HG03103 (cell line): ENCODE measurements at regions not wholly inside any gene's neighbourhood (a gene's known extent, or its start where the extent isn't known, plus 50 kb on each side); places are given as distances from the start of the nearest gene placed in this dataset.

Source experiments
- ATAC-seq: cut with Tn5 transposase; IDR thresholded peaks from one replicate; pipeline ENCODE4 v1.9.1; 2021; ENCODE audit warnings: low read depth; ENCODE audit not compliant: unreplicated experiment

GRCh38 chr5:106940986-106941385 lies 729.8 kb downstream of the EFNA5 start:
- no peak for ATAC-seq

- no peak for ATAC-seq
Measured at GRCh38 chr5:106940301-106940846, 730.4 kb downstream of the EFNA5 start.

GRCh38 chr5:106923409-106923808 lies 747.3 kb downstream of the EFNA5 start:
- no peak for ATAC-seq

- ATAC-seq: no peak
Measured at GRCh38 chr5:106921567-106921966, 749.2 kb downstream of the EFNA5 start.

- no peak for ATAC-seq
Measured at GRCh38 chr5:106910486-106910885, 760.3 kb downstream of the EFNA5 start.

GRCh38 chr5:106909716-106910115 lies 761.0 kb downstream of the EFNA5 start:
- ATAC-seq: no peak

- no peak for ATAC-seq
Measured at GRCh38 chr5:106907979-106908378, 762.8 kb downstream of the EFNA5 start.

- ATAC-seq: no peak
Measured at GRCh38 chr5:106906199-106906598, 764.5 kb downstream of the EFNA5 start.

GRCh38 chr5:106894964-106895363 lies 775.8 kb downstream of the EFNA5 start:
- no peak for ATAC-seq

GRCh38 chr5:106882035-106882434 lies 788.7 kb downstream of the EFNA5 start:
- no peak for ATAC-seq

- ATAC-seq: no peak
Measured at GRCh38 chr5:106880656-106881055, 790.1 kb downstream of the EFNA5 start.

- no peak for ATAC-seq
Measured at GRCh38 chr5:106877881-106878280, 792.9 kb downstream of the EFNA5 start.

- no peak for ATAC-seq
Measured at GRCh38 chr5:106876665-106877194, 794.0 kb downstream of the EFNA5 start.

- ATAC-seq: no peak
Measured at GRCh38 chr5:106876298-106876622, 794.5 kb downstream of the EFNA5 start.

GRCh38 chr5:106875591-106876297 lies 795.0 kb downstream of the EFNA5 start:
- no peak for ATAC-seq

- no peak for ATAC-seq
Measured at GRCh38 chr5:106874974-106875373, 795.8 kb downstream of the EFNA5 start.

- no peak for ATAC-seq
Measured at GRCh38 chr5:106874531-106874930, 796.2 kb downstream of the EFNA5 start.

- ATAC-seq: no peak
Measured at GRCh38 chr5:106873568-106873967, 797.2 kb downstream of the EFNA5 start.

GRCh38 chr5:106865279-106865678 lies 805.5 kb downstream of the EFNA5 start:
- ATAC-seq: no peak

- no peak for ATAC-seq
Measured at GRCh38 chr5:106862450-106863193, 808.1 kb downstream of the EFNA5 start.

- no peak for ATAC-seq
Measured at GRCh38 chr5:106860398-106861044, 810.2 kb downstream of the EFNA5 start.
